GM12873 (cell line): ENCODE measurements at regions not wholly inside any gene's neighbourhood (a gene's known extent, or its start where the extent isn't known, plus 50 kb on each side); places are given as distances from the start of the nearest gene placed in this dataset.

Source experiments
- TF ChIP-seq, protein P1 (sequence below): IDR thresholded peaks from 2 replicates; pipeline ENCODE4 v1.5.1; 2012; ENCODE audit warnings: low read depth, mild to moderate bottlenecking, moderate library complexity, low read length, control low read depth; ENCODE audit not compliant: insufficient read depth; ENCODE audit errors: missing control alignments

DNA sequence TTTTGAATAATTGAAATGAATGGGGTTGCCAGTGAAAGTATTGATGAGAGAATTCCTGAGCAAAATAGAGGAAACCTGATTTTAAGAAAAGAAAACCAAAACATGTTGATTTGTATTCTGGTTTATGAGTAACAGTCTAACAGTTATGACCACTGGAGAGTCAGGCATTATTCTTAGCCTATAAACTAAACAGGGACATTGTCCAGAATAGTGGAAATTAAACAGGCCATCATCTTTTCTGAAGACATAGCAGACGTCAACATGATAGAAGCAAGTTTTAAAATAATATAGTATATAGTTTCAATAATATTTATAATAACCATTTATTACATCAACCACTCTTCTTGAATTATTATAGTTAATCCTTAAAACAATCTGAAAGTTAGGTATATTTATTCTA, 178.3 kb upstream of the MPDZ start:
- TF ChIP-seq, protein P1, sequence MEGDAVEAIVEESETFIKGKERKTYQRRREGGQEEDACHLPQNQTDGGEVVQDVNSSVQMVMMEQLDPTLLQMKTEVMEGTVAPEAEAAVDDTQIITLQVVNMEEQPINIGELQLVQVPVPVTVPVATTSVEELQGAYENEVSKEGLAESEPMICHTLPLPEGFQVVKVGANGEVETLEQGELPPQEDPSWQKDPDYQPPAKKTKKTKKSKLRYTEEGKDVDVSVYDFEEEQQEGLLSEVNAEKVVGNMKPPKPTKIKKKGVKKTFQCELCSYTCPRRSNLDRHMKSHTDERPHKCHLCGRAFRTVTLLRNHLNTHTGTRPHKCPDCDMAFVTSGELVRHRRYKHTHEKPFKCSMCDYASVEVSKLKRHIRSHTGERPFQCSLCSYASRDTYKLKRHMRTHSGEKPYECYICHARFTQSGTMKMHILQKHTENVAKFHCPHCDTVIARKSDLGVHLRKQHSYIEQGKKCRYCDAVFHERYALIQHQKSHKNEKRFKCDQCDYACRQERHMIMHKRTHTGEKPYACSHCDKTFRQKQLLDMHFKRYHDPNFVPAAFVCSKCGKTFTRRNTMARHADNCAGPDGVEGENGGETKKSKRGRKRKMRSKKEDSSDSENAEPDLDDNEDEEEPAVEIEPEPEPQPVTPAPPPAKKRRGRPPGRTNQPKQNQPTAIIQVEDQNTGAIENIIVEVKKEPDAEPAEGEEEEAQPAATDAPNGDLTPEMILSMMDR, result no peak

DNA sequence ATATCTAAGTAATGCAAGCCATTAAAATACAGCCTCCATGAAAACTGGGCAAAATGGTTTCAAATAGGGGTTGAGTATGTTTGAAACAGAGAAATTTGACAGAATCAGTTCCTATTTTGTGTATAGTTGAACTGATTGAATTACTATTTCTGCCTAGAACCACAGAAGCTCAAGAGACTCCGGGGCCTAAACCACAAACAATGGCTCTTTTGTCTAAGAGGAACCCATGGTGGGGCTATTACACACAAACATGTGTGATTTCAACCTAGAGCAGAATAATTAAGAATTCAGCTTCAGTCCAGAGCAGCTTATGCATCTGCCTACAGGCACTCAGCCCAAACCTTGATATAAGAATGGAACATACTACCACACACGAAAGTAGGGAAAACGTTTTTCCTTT, 171.2 kb upstream of the MPDZ start:
- TF ChIP-seq, protein P1, result no peak

DNA sequence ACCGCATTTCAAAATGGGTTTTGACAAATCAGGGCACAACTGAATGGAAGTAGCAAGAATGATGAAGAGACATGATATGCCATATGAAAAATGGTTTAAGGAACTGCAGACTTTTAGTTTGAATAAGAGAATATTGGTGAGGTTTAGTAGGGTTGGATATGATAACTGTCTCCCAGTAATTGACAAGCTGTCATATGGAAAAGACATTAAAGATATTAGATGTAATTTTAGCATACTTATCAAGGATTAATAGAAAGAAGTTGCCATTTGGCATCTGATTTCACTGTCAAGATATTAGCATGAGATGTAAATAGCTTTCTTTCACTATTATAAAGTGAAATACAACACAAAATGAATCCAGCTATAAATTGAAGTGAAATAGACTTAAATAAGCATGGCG, 169.0 kb upstream of the MPDZ start:
- TF ChIP-seq, protein P1, result no peak

DNA sequence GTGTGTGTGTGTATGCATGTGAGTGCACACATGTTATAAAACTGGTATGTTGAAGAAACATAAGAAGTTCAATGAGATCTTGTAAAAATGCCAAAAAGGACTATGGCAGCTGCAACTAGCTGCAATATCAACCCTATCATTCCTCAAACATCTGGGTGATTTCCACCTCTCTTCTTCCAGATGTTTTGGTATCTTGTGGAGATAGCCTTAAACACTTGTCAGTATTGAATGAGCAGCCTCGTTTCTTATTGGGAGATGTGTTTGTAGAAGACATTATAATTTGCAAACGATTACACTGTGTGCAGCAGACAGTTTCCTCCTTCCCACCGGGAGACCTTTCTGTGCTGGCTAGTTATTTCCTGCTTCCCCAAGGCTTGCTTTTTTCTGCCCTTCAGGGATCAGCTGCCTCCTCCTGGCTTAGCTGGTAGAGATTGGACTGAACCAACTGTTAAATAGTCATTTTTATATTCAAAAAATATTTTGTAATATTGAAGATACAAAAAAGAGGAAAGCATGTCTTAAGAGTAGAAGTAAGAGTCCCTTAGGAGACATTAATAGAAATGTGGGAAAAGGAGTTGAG, 168.4 kb upstream of the MPDZ start:
- TF ChIP-seq, protein P1, result no peak

DNA sequence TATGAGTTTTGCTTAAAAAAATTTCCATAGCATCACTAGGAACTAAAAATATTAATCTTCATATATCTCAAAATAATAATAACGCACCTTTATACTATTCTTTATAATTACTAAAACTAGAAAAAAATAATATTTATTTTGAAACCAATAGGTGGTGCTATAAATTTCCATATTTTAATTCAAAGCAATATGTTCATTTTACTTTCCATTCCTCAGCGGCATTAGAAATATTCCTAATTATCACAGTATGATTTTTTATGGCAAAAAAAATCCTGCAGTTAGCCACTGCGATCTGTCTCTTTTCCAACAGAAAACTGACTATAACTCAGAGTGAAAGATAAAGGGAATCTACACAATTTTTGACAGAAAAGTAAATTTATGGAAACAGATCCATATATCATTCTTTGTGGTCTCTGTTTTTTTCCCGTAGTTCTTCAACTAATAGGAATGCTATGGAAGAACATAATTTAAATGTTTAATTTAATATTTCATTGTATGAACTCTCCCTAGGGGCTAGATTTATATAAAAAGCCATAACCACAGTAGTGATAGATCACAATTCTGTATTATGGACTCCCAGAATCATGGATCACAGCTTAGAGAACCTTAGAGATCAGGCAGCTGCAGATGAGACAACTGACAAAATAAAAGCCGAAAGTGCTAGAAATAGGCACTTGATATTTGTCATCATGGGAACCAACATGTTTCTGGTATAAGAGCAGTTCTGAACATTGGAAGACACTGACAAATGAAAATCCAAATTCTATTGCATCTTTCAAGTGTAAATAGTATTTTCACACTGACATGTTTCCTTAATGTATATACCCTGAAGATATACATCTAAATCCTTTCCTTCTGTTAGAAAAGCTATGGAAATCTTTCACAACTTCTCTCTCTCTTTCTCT, 167.7 kb upstream of the MPDZ start:
- TF ChIP-seq, protein P1, result no peak

DNA sequence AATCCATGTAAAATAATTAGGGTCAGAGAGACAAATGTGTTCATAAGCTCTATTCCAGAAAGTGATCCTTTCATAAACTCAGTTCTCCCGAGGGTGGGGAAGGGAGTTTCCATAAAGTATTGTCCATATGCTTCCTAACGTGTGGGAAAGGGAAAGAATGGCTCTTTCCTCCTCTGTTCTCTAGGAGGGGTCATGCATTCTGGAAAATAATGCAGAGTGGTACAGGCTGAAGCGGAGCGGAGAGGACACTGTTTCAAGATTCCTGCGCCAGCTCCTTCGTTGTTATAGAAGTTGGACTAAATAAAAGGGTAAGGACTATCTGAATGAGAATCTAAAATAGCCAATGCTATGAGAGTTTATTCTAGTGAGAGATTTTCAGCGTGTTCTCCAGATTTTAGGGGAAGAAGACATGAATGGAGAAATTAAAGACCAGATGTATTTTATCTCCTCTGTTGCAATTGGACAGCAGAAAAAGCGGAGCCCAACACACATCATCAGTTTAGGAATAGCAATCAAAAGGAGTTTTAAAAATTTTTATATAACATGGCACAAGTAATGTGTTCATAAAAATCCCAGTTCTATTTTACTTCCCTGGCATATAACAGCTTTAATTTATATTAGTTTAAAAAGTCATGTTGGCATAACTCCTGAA, 166.9 kb upstream of the MPDZ start:
- TF ChIP-seq, protein P1, result no peak

DNA sequence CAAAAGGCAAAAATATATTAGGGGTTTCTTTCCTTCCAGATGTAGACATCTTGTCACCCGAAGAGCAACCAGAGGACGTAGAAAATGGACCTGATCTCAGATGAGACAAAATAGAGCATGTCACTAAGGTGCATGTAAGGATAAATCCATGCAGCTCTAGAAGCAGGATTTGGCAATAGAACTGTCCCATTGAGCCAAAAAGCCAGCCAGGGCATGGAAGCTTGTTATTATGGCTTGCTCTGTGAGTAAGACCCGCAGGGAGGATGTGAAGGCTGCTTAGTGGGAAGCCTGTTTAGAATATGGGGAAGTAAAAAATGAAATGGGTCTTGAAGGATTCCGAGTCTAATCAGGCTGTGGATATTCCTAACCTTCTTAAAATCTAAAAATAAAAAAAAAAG, 165.6 kb upstream of the MPDZ start:
- TF ChIP-seq, protein P1, result no peak
